Activated CD4-positive, alpha-beta T cell treated with anti-CD3 and anti-CD28 coated beads, Interleukin-2, Interleukin-4, amounts not matched to agents 100 ng/mL and 50 ng/mL, durations not matched to agents 16 hours and 8 hours (primary cell): ENCODE measurements at regions not wholly inside any gene's neighbourhood (a gene's known extent, or its start where the extent isn't known, plus 50 kb on each side); places are given as distances from the start of the nearest gene placed in this dataset.
"Not testable (repeated sequence)": the region's sequence is repeated elsewhere in the genome, so short reads cannot be mapped to it uniquely, and the experiment has no call there.

Experiments
- DNase-seq: peaks from one replicate; pipeline ENCODE4 v3.0.0-alpha.2; 2020; ENCODE audit warnings: low spot score

GRCh38 chr17:52732841-52733240, 574.3 kb upstream of the CA10 start:
- DNase-seq, result no peak

- DNase-seq, result no peak
These were observed 566.1 kb upstream of the CA10 start for GRCh38 chr17:52724578-52724977.

GRCh38 chr17:52721910-52722309, 563.4 kb upstream of the CA10 start:
- no peak for DNase-seq

GRCh38 chr17:52710363-52710901, 551.9 kb upstream of the CA10 start:
- DNase-seq, result no peak

GRCh38 chr17:52709724-52710123, 551.2 kb upstream of the CA10 start:
- no peak for DNase-seq

GRCh38 chr17:52696362-52696761, 537.8 kb upstream of the CA10 start:
- no peak for DNase-seq

- no peak for DNase-seq
These were observed 527.6 kb upstream of the CA10 start for GRCh38 chr17:52686140-52686539.

GRCh38 chr17:52681480-52681879, 523.0 kb upstream of the CA10 start:
- DNase-seq, result no peak

- DNase-seq, result no peak
These were observed 519.7 kb upstream of the CA10 start for GRCh38 chr17:52678211-52678610.

- DNase-seq, result no peak
These were observed 516.2 kb upstream of the CA10 start for GRCh38 chr17:52674686-52675085.

GRCh38 chr17:52673791-52674190, 515.3 kb upstream of the CA10 start:
- no peak for DNase-seq

- DNase-seq, result no peak
These were observed 507.8 kb upstream of the CA10 start for GRCh38 chr17:52666264-52666663.

GRCh38 chr17:52660692-52661091, 502.2 kb upstream of the CA10 start:
- DNase-seq, result no peak

GRCh38 chr17:52653014-52653413, 494.5 kb upstream of the CA10 start:
- DNase-seq, result no peak

- no peak for DNase-seq
These were observed 490.5 kb upstream of the CA10 start for GRCh38 chr17:52648995-52649394.

GRCh38 chr17:52647411-52647810, 488.9 kb upstream of the CA10 start:
- DNase-seq, result no peak

- no peak for DNase-seq
These were observed 477.9 kb upstream of the CA10 start for GRCh38 chr17:52636443-52636842.

GRCh38 chr17:52606590-52606989, 448.1 kb upstream of the CA10 start:
- DNase-seq, result no peak

GRCh38 chr17:52606098-52606497, 447.6 kb upstream of the CA10 start:
- DNase-seq, result no peak

- DNase-seq, result no peak
These were observed 445.6 kb upstream of the CA10 start for GRCh38 chr17:52604105-52604504.

GRCh38 chr17:52597452-52598215, 439.1 kb upstream of the CA10 start:
- DNase-seq, result not testable (repeated sequence)

- no peak for DNase-seq
These were observed 436.0 kb upstream of the CA10 start for GRCh38 chr17:52594516-52594915.

- DNase-seq, result no peak
These were observed 388.5 kb upstream of the CA10 start for GRCh38 chr17:52546990-52547389.

GRCh38 chr17:52546493-52546892, 388.0 kb upstream of the CA10 start:
- no peak for DNase-seq
